Stimulated activated CD8-positive, alpha-beta memory T cell treated with anti-CD3 and anti-CD28 coated beads, Interleukin-4, amount 100 ng/mL, for 48 hours (primary cell): ENCODE measurements at regions not wholly inside any gene's neighbourhood (a gene's known extent, or its start where the extent isn't known, plus 50 kb on each side); places are given as distances from the start of the nearest gene placed in this dataset.
"Not testable (repeated sequence)": the region's sequence is repeated elsewhere in the genome, so short reads cannot be mapped to it uniquely, and the experiment has no call there.

Experiments
- DNase-seq: peaks from one replicate; pipeline ENCODE4 v3.0.0-alpha.2; 2020

GRCh38 chr16:29141586-29142324 lies 156.9 kb downstream of the LAT start:
- DNase-seq, result no peak

- not testable (repeated sequence) for DNase-seq
These were observed 156.3 kb downstream of the LAT start for GRCh38 chr16:29141121-29141520.

GRCh38 chr16:29139901-29140855 lies 155.3 kb downstream of the LAT start:
- DNase-seq, result not testable (repeated sequence)

- DNase-seq, result no peak
These were observed 154.5 kb downstream of the LAT start for GRCh38 chr16:29139261-29139802.

- not testable (repeated sequence) for DNase-seq
These were observed 153.8 kb downstream of the LAT start for GRCh38 chr16:29138698-29139097.

GRCh38 chr16:29137894-29138662 lies 153.2 kb downstream of the LAT start:
- not testable (repeated sequence) for DNase-seq

GRCh38 chr16:29137461-29137860 lies 152.6 kb downstream of the LAT start:
- DNase-seq, result not testable (repeated sequence)

GRCh38 chr16:29136916-29137315 lies 152.1 kb downstream of the LAT start:
- DNase-seq, result not testable (repeated sequence)

- not testable (repeated sequence) for DNase-seq
These were observed 151.3 kb downstream of the LAT start for GRCh38 chr16:29136046-29136696.

GRCh38 chr16:29135098-29135497 lies 150.2 kb downstream of the LAT start:
- DNase-seq, result not testable (repeated sequence)

- DNase-seq, result not testable (repeated sequence)
These were observed 149.0 kb downstream of the LAT start for GRCh38 chr16:29133681-29134430.

GRCh38 chr16:29132869-29133268 lies 148.0 kb downstream of the LAT start:
- DNase-seq, result not testable (repeated sequence)

GRCh38 chr16:29132444-29132843 lies 147.6 kb downstream of the LAT start:
- DNase-seq, result not testable (repeated sequence)

- DNase-seq, result not testable (repeated sequence)
These were observed 146.3 kb downstream of the LAT start for GRCh38 chr16:29130901-29131851.

- DNase-seq, result not testable (repeated sequence)
These were observed 145.4 kb downstream of the LAT start for GRCh38 chr16:29130131-29130711.

- DNase-seq, result not testable (repeated sequence)
These were observed 144.7 kb downstream of the LAT start for GRCh38 chr16:29129458-29130038.

- not testable (repeated sequence) for DNase-seq
These were observed 144.0 kb downstream of the LAT start for GRCh38 chr16:29128732-29129457.

- DNase-seq, result not testable (repeated sequence)
These were observed 143.1 kb downstream of the LAT start for GRCh38 chr16:29127806-29128420.
